Endothelial cell (in vitro differentiated cells): ENCODE measurements at regions not wholly inside any gene's neighbourhood (a gene's known extent, or its start where the extent isn't known, plus 50 kb on each side); places are given as distances from the start of the nearest gene placed in this dataset.

Experiments
- DNase-seq: peaks from one replicate; pipeline ENCODE4 v3.0.0; 2021; ENCODE audit warnings: low spot score
- H3K27ac Mint-ChIP-seq: one replicate; pipeline ENCODE4 v1.8.0; 2021; ENCODE audit warnings: mixed read lengths, inconsistent platforms; ENCODE audit not compliant: unreplicated experiment
- H3K27me3 Mint-ChIP-seq: one replicate; pipeline ENCODE4 v1.8.0; 2021; ENCODE audit warnings: mild to moderate bottlenecking, moderate library complexity, mixed read lengths, inconsistent platforms; ENCODE audit not compliant: unreplicated experiment
- H3K36me3 Mint-ChIP-seq: one replicate; pipeline ENCODE4 v1.8.0; 2021; ENCODE audit warnings: mild to moderate bottlenecking, low read depth, mixed read lengths, inconsistent platforms; ENCODE audit not compliant: unreplicated experiment
- H3K4me1 Mint-ChIP-seq: one replicate; pipeline ENCODE4 v1.8.0; 2021; ENCODE audit warnings: mild to moderate bottlenecking, mixed read lengths, inconsistent platforms; ENCODE audit not compliant: unreplicated experiment
- H3K4me3 Mint-ChIP-seq: one replicate; pipeline ENCODE4 v1.8.0; 2021; ENCODE audit warnings: mild to moderate bottlenecking, mixed read lengths, inconsistent platforms; ENCODE audit not compliant: unreplicated experiment
- H3K9me3 Mint-ChIP-seq: one replicate; pipeline ENCODE4 v1.8.0; 2021; ENCODE audit warnings: mixed read lengths, inconsistent platforms; ENCODE audit not compliant: unreplicated experiment
- TF ChIP-seq, protein P1 (sequence below): fragments of 200-600 bp; sonication (generic); IDR thresholded peaks from one replicate; pipeline ENCODE4 v1.5.0; 2021; ENCODE audit warnings: antibody characterized with exemption; ENCODE audit not compliant: unreplicated experiment

DNA sequence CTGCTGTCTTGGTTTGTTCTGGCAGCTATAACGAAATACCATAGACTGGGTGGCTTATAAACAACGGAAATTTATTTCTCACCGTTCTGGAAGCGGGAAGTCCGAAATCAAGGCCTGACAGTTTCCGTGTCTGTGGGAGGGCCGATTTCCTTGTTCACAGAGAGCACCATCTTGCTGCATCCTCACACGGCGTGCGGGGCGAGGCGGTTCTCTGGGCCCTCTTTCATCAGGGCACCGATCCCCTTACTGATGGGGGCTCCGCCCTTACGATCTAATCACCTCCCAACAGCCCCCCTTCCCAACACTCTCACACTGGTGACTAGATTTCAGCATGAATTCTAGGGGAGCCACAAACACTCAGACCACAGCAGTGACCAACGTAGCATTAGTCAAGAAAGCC lies 578.3 kb upstream of the FAT1 start:
- Mint-ChIP-seq H3K9me3 (peaks cover 2% of the 10 kb centered on the region), H3K36me3 (peaks cover 13% of the 10 kb centered on the region), H3K4me3 (no peak overlapping the region), H3K27me3 (no peaks in the 10 kb centered on the region), H3K27ac (no peak overlapping the region), H3K4me1 (peaks cover 2% of the 10 kb centered on the region)
- TF ChIP-seq, protein P1, sequence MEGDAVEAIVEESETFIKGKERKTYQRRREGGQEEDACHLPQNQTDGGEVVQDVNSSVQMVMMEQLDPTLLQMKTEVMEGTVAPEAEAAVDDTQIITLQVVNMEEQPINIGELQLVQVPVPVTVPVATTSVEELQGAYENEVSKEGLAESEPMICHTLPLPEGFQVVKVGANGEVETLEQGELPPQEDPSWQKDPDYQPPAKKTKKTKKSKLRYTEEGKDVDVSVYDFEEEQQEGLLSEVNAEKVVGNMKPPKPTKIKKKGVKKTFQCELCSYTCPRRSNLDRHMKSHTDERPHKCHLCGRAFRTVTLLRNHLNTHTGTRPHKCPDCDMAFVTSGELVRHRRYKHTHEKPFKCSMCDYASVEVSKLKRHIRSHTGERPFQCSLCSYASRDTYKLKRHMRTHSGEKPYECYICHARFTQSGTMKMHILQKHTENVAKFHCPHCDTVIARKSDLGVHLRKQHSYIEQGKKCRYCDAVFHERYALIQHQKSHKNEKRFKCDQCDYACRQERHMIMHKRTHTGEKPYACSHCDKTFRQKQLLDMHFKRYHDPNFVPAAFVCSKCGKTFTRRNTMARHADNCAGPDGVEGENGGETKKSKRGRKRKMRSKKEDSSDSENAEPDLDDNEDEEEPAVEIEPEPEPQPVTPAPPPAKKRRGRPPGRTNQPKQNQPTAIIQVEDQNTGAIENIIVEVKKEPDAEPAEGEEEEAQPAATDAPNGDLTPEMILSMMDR = no peak
- DNase-seq = no peak

DNA sequence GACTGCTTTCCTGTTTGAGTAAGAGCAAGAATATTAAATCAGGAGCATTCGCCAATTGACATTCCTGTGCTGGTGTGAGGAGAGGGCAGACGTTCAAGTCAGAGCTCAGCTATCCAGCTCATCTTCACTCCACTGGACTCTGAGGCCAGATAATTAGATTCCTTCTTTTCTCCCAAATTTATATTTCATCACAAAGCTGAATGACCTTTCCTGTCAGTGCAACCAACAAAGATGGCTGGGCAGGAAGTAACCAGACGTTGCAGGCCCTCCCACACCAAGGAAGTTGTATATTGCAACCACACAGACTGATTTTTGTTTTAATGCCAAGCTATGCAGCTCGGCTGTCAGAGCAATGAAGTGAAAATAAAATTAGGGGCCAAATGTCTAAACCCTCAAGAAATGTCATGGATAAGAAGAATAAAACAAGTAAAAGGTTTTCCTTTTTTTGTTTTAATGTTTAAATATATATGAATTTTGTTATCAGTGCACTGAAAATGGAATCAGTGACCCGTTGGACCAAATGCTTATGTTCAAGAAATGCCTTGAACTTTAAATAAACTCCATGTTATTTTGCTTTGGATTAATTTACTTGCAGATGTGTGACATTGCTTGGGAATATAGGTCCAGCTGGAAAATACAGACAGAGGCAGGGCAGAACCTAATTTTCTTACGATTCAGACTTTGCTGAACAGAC lies 578.9 kb upstream of the FAT1 start:
- Mint-ChIP-seq H3K9me3 (no peaks in the 10 kb centered on the region), H3K27me3 (no peaks in the 10 kb centered on the region), H3K27ac (no peak overlapping the region), H3K4me3 (no peak overlapping the region), H3K4me1 (peaks cover 2% of the 10 kb centered on the region), H3K36me3 (peaks cover 8% of the 10 kb centered on the region)
- TF ChIP-seq, protein P1 = no peak
- DNase-seq = no peak

DNA sequence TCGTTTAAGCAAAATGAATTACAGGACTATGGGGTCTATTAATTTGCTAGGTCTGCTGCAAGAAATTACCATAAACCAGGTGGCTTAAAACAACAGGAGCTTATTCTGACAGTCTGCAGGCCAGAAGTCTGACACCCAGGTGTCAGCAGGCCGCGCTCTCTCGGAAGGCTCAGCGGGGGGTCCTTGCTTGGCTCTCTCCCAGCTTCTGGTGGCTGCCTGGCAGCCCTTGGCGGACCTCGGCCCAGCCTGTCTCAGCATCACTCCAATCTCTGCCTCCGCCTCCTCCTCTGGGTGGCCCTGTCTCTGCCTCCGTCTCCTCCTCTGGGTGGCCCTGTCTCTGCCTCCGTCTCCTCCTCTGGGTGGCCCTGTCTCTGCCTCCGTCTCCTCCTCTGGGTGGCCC lies 580.5 kb upstream of the FAT1 start:
- H3K4me1 Mint-ChIP-seq = peaks cover 2% of the 10 kb centered on the region
- peaks cover 4% of the 10 kb centered on the region for H3K36me3 Mint-ChIP-seq
- H3K27ac Mint-ChIP-seq = no peak overlapping the region
- H3K27me3 Mint-ChIP-seq = no peaks in the 10 kb centered on the region
- H3K4me3 Mint-ChIP-seq = no peak overlapping the region
- TF ChIP-seq, protein P1 = no peak
- no peaks in the 10 kb centered on the region for H3K9me3 Mint-ChIP-seq
- DNase-seq = no peak

DNA sequence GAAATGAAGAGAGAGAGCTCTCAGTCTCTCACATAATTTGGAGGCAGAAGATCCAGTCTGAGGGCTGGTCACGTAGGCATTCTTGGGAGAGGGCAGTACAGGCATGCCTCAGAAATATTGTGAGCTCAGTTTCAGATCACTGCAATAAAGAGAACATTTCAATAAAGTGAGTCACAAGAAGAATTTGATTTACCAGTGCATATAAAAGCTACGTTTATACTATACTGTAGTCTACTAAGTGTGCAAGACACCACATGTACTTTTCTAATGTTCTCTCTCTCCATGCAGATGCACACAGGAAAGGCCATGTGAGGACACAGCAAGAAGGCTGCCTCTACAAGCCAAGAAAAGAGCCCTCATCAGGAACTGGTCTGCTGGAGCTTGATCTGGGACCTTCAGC lies 583.5 kb upstream of the FAT1 start:
- Mint-ChIP-seq H3K36me3 (peaks cover 9% of the 10 kb centered on the region), H3K9me3 (no peaks in the 10 kb centered on the region), H3K4me3 (no peak overlapping the region), H3K4me1 (peaks cover 2% of the 10 kb centered on the region), H3K27ac (no peak overlapping the region), H3K27me3 (no peaks in the 10 kb centered on the region)
- no peak for DNase-seq
- TF ChIP-seq, protein P1 = no peak

DNA sequence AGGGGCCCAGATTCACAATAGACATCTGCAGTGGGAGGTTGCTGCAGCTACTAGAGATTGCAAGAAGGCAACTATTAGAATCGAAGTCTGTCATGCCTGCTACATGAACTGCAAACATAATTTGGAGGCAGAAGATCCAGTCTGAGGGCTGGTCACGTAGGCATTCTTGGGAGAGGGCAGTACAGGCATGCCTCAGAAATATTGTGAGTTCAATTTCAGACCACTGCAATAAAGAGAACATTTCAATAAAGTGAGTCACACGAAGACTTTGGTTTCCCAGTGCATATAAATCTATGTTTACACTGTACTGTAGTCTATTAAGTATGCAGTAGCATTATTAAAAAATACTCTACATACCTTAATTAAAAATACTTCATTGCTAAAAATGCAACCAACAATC lies 585.8 kb upstream of the FAT1 start:
- peaks cover 9% of the 10 kb centered on the region for H3K36me3 Mint-ChIP-seq
- no peaks in the 10 kb centered on the region for H3K27me3 Mint-ChIP-seq
- DNase-seq = no peak
- TF ChIP-seq, protein P1 = no peak
- H3K4me3 Mint-ChIP-seq = no peak overlapping the region
- H3K27ac Mint-ChIP-seq = no peak overlapping the region
- no peaks in the 10 kb centered on the region for H3K4me1 Mint-ChIP-seq
- H3K9me3 Mint-ChIP-seq = no peaks in the 10 kb centered on the region
